HCT116 (cell line): ENCODE measurements at regions not wholly inside any gene's neighbourhood (a gene's known extent, or its start where the extent isn't known, plus 50 kb on each side); places are given as distances from the start of the nearest gene placed in this dataset.

Source experiments
- ATAC-seq: fragments of 200-7000 bp; cut with Tn5 transposase; 2 replicates; pipeline ENCODE4 v1.9.1; 2020; ENCODE audit warnings: mild to moderate bottlenecking, moderate library complexity
- BruUV-seq: library from RNA; stranded (reverse); fragments of 400-500 nt; replicated peaks from 2 replicates; lab custom pipeline; 2021; lab: Mats Ljungman, UMichigan
- CTCF ChIA-PET: fragments of 300-600 bp; sonication (Branson Sonifier 250); formaldehyde crosslinking; loops from one replicate; lab custom pipeline; 2021; ENCODE audit warnings: antibody characterized with exemption; lab: Charles Lee
- POLR2A ChIA-PET: fragments of 300-600, 350-600 bp; sonication (Branson Sonifier 250); formaldehyde crosslinking; loops from one replicate; lab custom pipeline; 2021; ENCODE audit warnings: antibody characterized with exemption; lab: Charles Lee
- RAD21 ChIA-PET, 2 experiments: fragments of 300-600 bp; sonication (Branson Sonifier 250); formaldehyde crosslinking; loops; one replicate each; lab custom pipeline; 2023; ENCODE audit warnings: low total read pairs in 2 of 2; ENCODE audit not compliant: uncharacterized antibody in 2 of 2, unreplicated experiment in 2 of 2, low non-redundant PET in 1 of 2; lab: Charles Lee
- DNase-seq: peaks from one replicate; pipeline ENCODE4 v3.0.0-alpha.2; 2010; ENCODE audit warnings: low read depth, low spot score
- H2AFZ ChIP-seq: fragments of 200-600 bp; shearing (Covaris generic), sonication (generic); 2 replicates; pipeline ENCODE4 v1.6.1; 2017; ENCODE audit warnings: low read depth, mixed run types, mixed read lengths, antibody characterized with exemption, low read length; ENCODE audit not compliant: poor library complexity, severe bottlenecking
- H3K27ac ChIP-seq: 2 replicates; pipeline ENCODE4 v1.5.1; 2012; ENCODE audit warnings: low read depth, low read length
- H3K27me3 ChIP-seq: fragments of 200-600 bp; sonication (generic); 2 replicates; pipeline ENCODE4 v1.6.1; 2016; ENCODE audit warnings: mixed run types, low read length, mixed read lengths; ENCODE audit not compliant: insufficient read depth
- H3K36me3 ChIP-seq, 2 experiments: fragments of 200-500 bp in 1 of 2; fragments of 200-600 bp in 1 of 2; sonication (Bioruptor generic) in 1 of 2; sonication (generic) in 1 of 2; 2 replicates each; pipeline versions ENCODE4 v1.5.1 to v1.6.1; 2014 to 2016; ENCODE audit warnings: low read length in 2 of 2, inconsistent platforms in 1 of 2, mixed read lengths in 1 of 2, mixed run types in 1 of 2; ENCODE audit not compliant: insufficient read depth in 2 of 2, control insufficient read depth in 1 of 2
- H3K4me1 ChIP-seq, 2 experiments: fragments of 200-600 bp in 1 of 2; sonication (generic) in 1 of 2; 2 replicates each; pipeline versions ENCODE4 v1.5.1 to v1.6.1; 2012 to 2017; ENCODE audit warnings: low read length in 2 of 2, inconsistent platforms in 1 of 2, mild to moderate bottlenecking in 1 of 2, mixed read lengths in 1 of 2, mixed run types in 1 of 2, moderate library complexity in 1 of 2; ENCODE audit not compliant: insufficient read depth in 2 of 2, control insufficient read depth in 1 of 2
- H3K4me2 ChIP-seq: fragments of 200-600 bp; sonication (generic); 2 replicates; pipeline ENCODE4 v1.6.1; 2017; ENCODE audit warnings: mixed run types, low read length, mixed read lengths
- H3K4me3 ChIP-seq, 2 experiments: fragments of 200-600 bp in 1 of 2; sonication (generic) in 1 of 2; replicated peaks in 1 of 2; 2 replicates each; pipeline ENCODE4 v1.5.1; 2011 to 2016; ENCODE audit warnings: low read length in 2 of 2, control low read depth in 1 of 2, low read depth in 1 of 2, mild to moderate bottlenecking in 1 of 2, mixed read lengths in 1 of 2, mixed run types in 1 of 2
- H3K79me2 ChIP-seq: fragments of 200-600 bp; sonication (generic); 2 replicates; pipeline ENCODE4 v1.6.1; 2017; ENCODE audit warnings: mild to moderate bottlenecking, mixed run types, low read length, moderate library complexity, mixed read lengths; ENCODE audit not compliant: insufficient read depth
- H3K9ac ChIP-seq: fragments of 200-600 bp; sonication (generic); 2 replicates; pipeline ENCODE4 v1.6.1; 2016; ENCODE audit warnings: low read length, mixed read lengths
- H3K9me2 ChIP-seq: fragments of 200-600 bp; sonication (generic), shearing (Covaris generic); 2 replicates; pipeline ENCODE4 v1.6.1; 2017; ENCODE audit warnings: mixed run types, mild to moderate bottlenecking, moderate library complexity; ENCODE audit not compliant: insufficient read depth
- H3K9me3 ChIP-seq, 2 experiments: fragments of 200-500 bp in 1 of 2; fragments of 200-600 bp in 1 of 2; sonication (Bioruptor generic) in 1 of 2; sonication (generic) in 1 of 2; 2 replicates each; pipeline ENCODE4 v1.6.1; 2014 to 2017; ENCODE audit warnings: low read length in 2 of 2, mixed read lengths in 2 of 2, inconsistent platforms in 1 of 2, low read depth in 1 of 2, mild to moderate bottlenecking in 1 of 2, mixed run types in 1 of 2, moderate library complexity in 1 of 2; ENCODE audit not compliant: control insufficient read depth in 1 of 2, insufficient read depth in 1 of 2
- H4K20me1 ChIP-seq: fragments of 200-600 bp; sonication (generic), shearing (Covaris generic); 2 replicates; pipeline ENCODE4 v1.6.1; 2017; ENCODE audit warnings: mixed run types, mild to moderate bottlenecking, moderate library complexity; ENCODE audit not compliant: insufficient read depth
- CBX3 ChIP-seq: IDR thresholded peaks from 2 replicates; pipeline ENCODE4 v1.6.1; 2012; ENCODE audit warnings: low read depth
- EGR1 ChIP-seq: IDR thresholded peaks from 2 replicates; pipeline ENCODE4 v1.6.1; 2012; ENCODE audit warnings: low read depth
- EZH2 ChIP-seq: fragments of 200-600 bp; sonication (generic); IDR thresholded peaks from 2 replicates; pipeline ENCODE4 v1.6.1; 2017; ENCODE audit warnings: antibody characterized with exemption, mixed run types
- EZH2phosphoT487 ChIP-seq: fragments of 200-600 bp; IDR thresholded peaks from 2 replicates; pipeline ENCODE4 v1.6.1; 2018; ENCODE audit warnings: antibody characterized with exemption, borderline replicate concordance
- FOSL1 ChIP-seq: IDR thresholded peaks from 2 replicates; pipeline ENCODE4 v1.6.1; 2012; ENCODE audit warnings: low read depth
- JUND ChIP-seq: IDR thresholded peaks from 2 replicates; pipeline ENCODE4 v1.6.1; 2012
- POLR2A ChIP-seq: IDR thresholded peaks from 2 replicates; pipeline ENCODE4 v1.7.0; 2011; ENCODE audit warnings: borderline replicate concordance; ENCODE audit not compliant: insufficient read depth, insufficient read length; ENCODE audit errors: extremely low read depth
- POLR2AphosphoS5 ChIP-seq: IDR thresholded peaks from 2 replicates; pipeline ENCODE4 v1.6.1; 2011; ENCODE audit warnings: mild to moderate bottlenecking, low read depth, low read length, moderate library complexity
- RAD21 ChIP-seq: IDR thresholded peaks from 2 replicates; pipeline ENCODE4 v1.6.1; 2012; ENCODE audit warnings: low read depth, mild to moderate bottlenecking
- SIN3A ChIP-seq: IDR thresholded peaks from 2 replicates; pipeline ENCODE4 v1.6.1; 2012; ENCODE audit warnings: low read depth
- SP1 ChIP-seq: IDR thresholded peaks from 2 replicates; pipeline ENCODE4 v1.6.1; 2012; ENCODE audit warnings: low read depth
- SRF ChIP-seq: IDR thresholded peaks from 2 replicates; pipeline ENCODE4 v1.6.1; 2012; ENCODE audit warnings: low read depth
- YY1 ChIP-seq: IDR thresholded peaks from 2 replicates; pipeline ENCODE4 v1.6.1; 2011; ENCODE audit warnings: low read length, low read depth, moderate library complexity, mild to moderate bottlenecking; ENCODE audit not compliant: insufficient replicate concordance; ENCODE audit errors: extremely low read depth
- ZBTB33 ChIP-seq: IDR thresholded peaks from 2 replicates; pipeline ENCODE4 v1.6.1; 2011; ENCODE audit warnings: mild to moderate bottlenecking, low read length, moderate library complexity; ENCODE audit not compliant: insufficient replicate concordance; ENCODE audit errors: extremely low read depth
- ZNF274 ChIP-seq: fragments of 200-500 bp; sonication (Bioruptor generic); IDR thresholded peaks from 2 replicates; pipeline ENCODE4 v1.6.1; 2014; ENCODE audit warnings: mild to moderate bottlenecking, low read depth, low read length, inconsistent platforms
- intact Hi-C: fragments of 100-400 bp; cut with micrococcal nuclease; formaldehyde crosslinking; loops from 2 replicates; pipeline ENCODE4 v1.10.0; 2022
- TF ChIP-seq, protein P1 (sequence below), 3 experiments: fragments of 200-600 bp in 1 of 3; sonication (generic) in 1 of 3; IDR thresholded peaks in 2 of 3; conservative IDR thresholded peaks in 1 of 3; 2 replicates each; pipeline ENCODE4 v1.5.1; 2012 to 2017; ENCODE audit warnings: low read depth in 2 of 3, low read length in 2 of 3, antibody characterized with exemption in 1 of 3, borderline replicate concordance in 1 of 3, control low read depth in 1 of 3, mild to moderate bottlenecking in 1 of 3, mixed read lengths in 1 of 3, mixed run types in 1 of 3, moderate library complexity in 1 of 3; ENCODE audit not compliant: insufficient read depth in 1 of 3
- TF ChIP-seq, protein P2 (sequence below): IDR thresholded peaks from 2 replicates; pipeline ENCODE4 v1.6.1; 2012
- TF ChIP-seq, protein P3 (sequence below): IDR thresholded peaks from 2 replicates; pipeline ENCODE4 v1.6.1; 2012

- H3K27me3 ChIP-seq = peaks cover 34% of the 10 kb centered on the region
- H3K36me3 ChIP-seq = no peaks in the 10 kb centered on the region
- DNase-seq (no peak), ATAC-seq (no peak)
- TF ChIP-seq POLR2A = no peak
- TF ChIP-seq EZH2phosphoT487 = no peak
- no peak for TF ChIP-seq POLR2AphosphoS5
- no peak for TF ChIP-seq SIN3A
- no peaks in the 10 kb centered on the region for H3K9me2 ChIP-seq
- H3K79me2 ChIP-seq = no peaks in the 10 kb centered on the region
- no peaks in the 10 kb centered on the region for H4K20me1 ChIP-seq
- H2AFZ ChIP-seq = no peak overlapping the region
- RAD21 ChIA-PET = no interaction called here
- H3K9me3 ChIP-seq = no peaks in the 10 kb centered on the region
- no TSS peak for BruUV-seq
- intact Hi-C loops = no loop called here
- CTCF ChIA-PET = interaction anchor here (1.4 kb wide), 1 partner anchor 8 kb away, joined by 3 read pairs; no protein-coding TSS in a partner anchor
- H3K4me3 ChIP-seq = no peak overlapping the region
- no peak overlapping the region for H3K9ac ChIP-seq
- no peak overlapping the region for H3K4me2 ChIP-seq
- no peak overlapping the region for H3K27ac ChIP-seq
- no peaks in the 10 kb centered on the region for H3K4me1 ChIP-seq
- POLR2A ChIA-PET = no interaction called here
Observed at GRCh38 chr3:99505646-99506269, 132.6 kb upstream of the COL8A1 start.

DNA sequence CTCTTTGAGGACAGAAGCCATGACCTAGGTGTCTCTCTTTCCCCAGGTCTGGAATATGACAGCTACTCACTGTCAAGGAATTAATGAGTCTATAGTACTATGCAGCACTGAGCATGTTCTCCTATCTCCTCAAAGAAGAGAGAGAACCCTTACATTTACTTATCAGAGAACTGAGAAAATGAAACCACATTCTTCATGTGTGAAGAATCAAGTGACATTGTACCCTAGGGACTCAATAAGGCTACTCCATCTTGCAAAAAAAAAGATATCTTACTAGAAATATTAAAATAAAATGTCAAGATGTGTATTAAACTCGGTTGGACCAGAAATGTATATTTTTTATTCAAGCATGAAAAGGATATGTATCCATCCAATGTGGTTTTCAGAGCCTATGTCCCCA, 133.2 kb upstream of the COL8A1 start:
- no peaks in the 10 kb centered on the region for H3K4me1 ChIP-seq
- DNase-seq = no peak
- H3K9me3 ChIP-seq = no peaks in the 10 kb centered on the region
- H3K4me2 ChIP-seq = no peak overlapping the region
- no peak for ATAC-seq
- H3K79me2 ChIP-seq = no peaks in the 10 kb centered on the region
- no peaks in the 10 kb centered on the region for H3K9me2 ChIP-seq
- BruUV-seq = no TSS peak
- no peaks in the 10 kb centered on the region for H3K36me3 ChIP-seq
- H3K4me3 ChIP-seq = no peak overlapping the region
- H3K27me3 ChIP-seq = peaks cover 35% of the 10 kb centered on the region
- H4K20me1 ChIP-seq = no peaks in the 10 kb centered on the region
- intact Hi-C loops = no loop called here
- no peak overlapping the region for H2AFZ ChIP-seq
- H3K27ac ChIP-seq = no peak overlapping the region
- CTCF ChIA-PET = no interaction called here
- TF ChIP-seq, protein P1, sequence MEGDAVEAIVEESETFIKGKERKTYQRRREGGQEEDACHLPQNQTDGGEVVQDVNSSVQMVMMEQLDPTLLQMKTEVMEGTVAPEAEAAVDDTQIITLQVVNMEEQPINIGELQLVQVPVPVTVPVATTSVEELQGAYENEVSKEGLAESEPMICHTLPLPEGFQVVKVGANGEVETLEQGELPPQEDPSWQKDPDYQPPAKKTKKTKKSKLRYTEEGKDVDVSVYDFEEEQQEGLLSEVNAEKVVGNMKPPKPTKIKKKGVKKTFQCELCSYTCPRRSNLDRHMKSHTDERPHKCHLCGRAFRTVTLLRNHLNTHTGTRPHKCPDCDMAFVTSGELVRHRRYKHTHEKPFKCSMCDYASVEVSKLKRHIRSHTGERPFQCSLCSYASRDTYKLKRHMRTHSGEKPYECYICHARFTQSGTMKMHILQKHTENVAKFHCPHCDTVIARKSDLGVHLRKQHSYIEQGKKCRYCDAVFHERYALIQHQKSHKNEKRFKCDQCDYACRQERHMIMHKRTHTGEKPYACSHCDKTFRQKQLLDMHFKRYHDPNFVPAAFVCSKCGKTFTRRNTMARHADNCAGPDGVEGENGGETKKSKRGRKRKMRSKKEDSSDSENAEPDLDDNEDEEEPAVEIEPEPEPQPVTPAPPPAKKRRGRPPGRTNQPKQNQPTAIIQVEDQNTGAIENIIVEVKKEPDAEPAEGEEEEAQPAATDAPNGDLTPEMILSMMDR (IDR thresholded peaks at IDR 0.05 in 2 of 3, conservative IDR thresholded peaks at IDR 0.05 in 1 of 3; ENCODE audit: borderline replicate concordance in 1 of 3, insufficient read depth in 1 of 3, low read depth in 2 of 3, low read length in 2 of 3) = no peak
- TF ChIP-seq POLR2AphosphoS5 (no peak), EZH2phosphoT487 (no peak), ZBTB33 (no peak), JUND (no peak), FOSL1 (no peak), CBX3 (no peak), ZNF274 (no peak), EGR1 (no peak), SRF (no peak), EZH2 (no peak), SP1 (no peak), YY1 (no peak), SIN3A (no peak), RAD21 (no peak)
- TF ChIP-seq, protein P2, sequence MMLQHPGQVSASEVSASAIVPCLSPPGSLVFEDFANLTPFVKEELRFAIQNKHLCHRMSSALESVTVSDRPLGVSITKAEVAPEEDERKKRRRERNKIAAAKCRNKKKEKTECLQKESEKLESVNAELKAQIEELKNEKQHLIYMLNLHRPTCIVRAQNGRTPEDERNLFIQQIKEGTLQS = no peak
- TF ChIP-seq, protein P3, sequence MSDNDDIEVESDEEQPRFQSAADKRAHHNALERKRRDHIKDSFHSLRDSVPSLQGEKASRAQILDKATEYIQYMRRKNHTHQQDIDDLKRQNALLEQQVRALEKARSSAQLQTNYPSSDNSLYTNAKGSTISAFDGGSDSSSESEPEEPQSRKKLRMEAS = no peak
- TF ChIP-seq, all 23 proteins: peak for 0
- ChIA-PET RAD21 (no interaction called here), POLR2A (no interaction called here)
- no peak overlapping the region for H3K9ac ChIP-seq
